HG03521 (cell line): ENCODE measurements at regions not wholly inside any gene's neighbourhood (a gene's known extent, or its start where the extent isn't known, plus 50 kb on each side); places are given as distances from the start of the nearest gene placed in this dataset.
"Not testable (repeated sequence)": the region's sequence is repeated elsewhere in the genome, so short reads cannot be mapped to it uniquely, and the experiment has no call there.

ENCODE experiments used
- ATAC-seq: cut with Tn5 transposase; IDR thresholded peaks from one replicate; pipeline ENCODE4 v1.9.1; 2021; ENCODE audit warnings: mild to moderate bottlenecking, moderate library complexity; ENCODE audit not compliant: unreplicated experiment

DNA sequence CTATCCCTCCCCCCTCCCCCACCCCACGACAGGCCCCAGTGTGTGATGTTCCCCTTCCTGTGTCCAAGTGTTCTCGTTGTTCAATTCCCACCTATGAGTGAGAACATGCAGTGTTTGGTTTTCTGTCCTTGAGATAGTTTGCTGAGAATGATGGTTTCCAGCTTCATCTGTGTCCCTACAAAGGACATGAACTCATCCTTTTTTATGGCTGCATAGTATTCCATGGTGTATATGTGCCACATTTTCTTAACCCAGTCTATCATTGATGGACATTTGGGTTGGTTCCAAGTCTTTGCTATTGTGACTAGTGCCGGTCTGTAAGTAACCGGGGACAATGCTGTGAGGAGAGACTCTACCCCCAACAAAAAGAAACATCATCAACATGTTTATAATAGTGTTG is 217.2 kb downstream of the SEC23IP start:
- ATAC-seq: not testable (repeated sequence)

- ATAC-seq: no peak
These were observed 217.7 kb downstream of the SEC23IP start for GRCh38 chr10:120110196-120110595.

GRCh38 chr10:120111628-120112027 is 219.1 kb downstream of the SEC23IP start:
- ATAC-seq: no peak

- ATAC-seq: no peak
These were observed 220.3 kb downstream of the SEC23IP start for GRCh38 chr10:120112809-120113208.

- ATAC-seq: no peak
These were observed 223.4 kb downstream of the SEC23IP start for GRCh38 chr10:120115959-120116358.

GRCh38 chr10:120121768-120122167 is 229.2 kb downstream of the SEC23IP start:
- ATAC-seq: no peak

- no peak for ATAC-seq
These were observed 238.7 kb downstream of the SEC23IP start for GRCh38 chr10:120131183-120131582.

DNA sequence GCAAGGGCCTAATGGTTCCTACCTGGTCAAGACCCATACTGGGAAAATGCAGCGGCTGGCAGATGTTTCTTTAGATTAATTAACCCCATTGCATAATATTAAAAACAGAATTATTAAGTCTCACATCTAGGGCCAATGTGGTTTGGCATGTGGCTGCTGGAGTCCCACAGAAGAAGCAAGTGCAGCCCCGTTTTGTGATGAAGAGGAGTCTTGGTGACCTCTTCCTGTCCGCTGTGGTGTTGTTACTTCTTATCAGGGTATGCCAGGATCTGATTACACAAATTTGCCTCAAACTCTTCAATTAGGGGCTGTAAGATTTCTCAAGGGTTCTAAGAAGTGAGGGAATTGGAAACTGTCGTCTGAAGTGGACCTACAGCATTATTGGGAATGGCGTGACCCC is 240.3 kb downstream of the SEC23IP start:
- ATAC-seq: no peak

DNA sequence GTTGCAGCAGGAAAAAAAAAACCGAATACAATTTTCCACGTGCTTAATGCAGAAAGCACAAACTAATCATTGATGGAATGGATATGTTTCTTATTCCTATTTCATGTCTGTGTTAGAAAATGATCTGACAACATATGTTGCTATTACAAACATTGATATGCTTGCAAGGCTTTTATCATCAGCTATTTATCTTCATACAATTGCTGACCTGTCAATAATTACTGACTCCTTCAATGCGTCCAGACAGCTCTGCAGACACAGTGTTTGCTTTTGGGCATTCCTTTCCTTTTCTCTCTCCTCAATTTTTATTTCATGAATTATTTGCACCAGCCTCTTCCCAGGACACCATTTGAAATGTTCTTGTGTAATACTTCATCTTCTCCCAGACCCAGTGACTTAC is 246.2 kb downstream of the SEC23IP start:
- ATAC-seq: no peak

DNA sequence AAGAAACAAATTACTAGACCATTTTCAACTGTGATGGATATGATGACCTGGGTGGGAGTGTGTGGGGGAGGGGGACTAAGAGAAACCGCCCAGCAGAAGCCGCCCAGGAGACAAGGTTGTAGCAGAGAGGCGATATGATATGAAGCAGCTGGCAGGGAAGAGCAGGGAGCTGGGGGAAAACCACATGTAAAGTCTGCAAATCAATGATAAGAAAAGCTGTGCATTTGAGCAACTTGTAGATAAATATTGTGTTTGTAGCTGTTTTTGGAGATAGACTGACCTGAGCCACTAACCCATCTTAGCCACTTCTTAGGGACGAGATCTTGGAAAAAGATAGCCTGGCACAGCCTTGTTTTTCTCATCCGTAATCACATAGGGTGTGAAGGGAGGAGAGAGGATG is 252.6 kb downstream of the SEC23IP start:
- ATAC-seq: no peak

- no peak for ATAC-seq
These were observed 264.2 kb downstream of the SEC23IP start for GRCh38 chr10:120156614-120157274.

GRCh38 chr10:120161111-120161510 is 268.6 kb downstream of the SEC23IP start:
- no peak for ATAC-seq

DNA sequence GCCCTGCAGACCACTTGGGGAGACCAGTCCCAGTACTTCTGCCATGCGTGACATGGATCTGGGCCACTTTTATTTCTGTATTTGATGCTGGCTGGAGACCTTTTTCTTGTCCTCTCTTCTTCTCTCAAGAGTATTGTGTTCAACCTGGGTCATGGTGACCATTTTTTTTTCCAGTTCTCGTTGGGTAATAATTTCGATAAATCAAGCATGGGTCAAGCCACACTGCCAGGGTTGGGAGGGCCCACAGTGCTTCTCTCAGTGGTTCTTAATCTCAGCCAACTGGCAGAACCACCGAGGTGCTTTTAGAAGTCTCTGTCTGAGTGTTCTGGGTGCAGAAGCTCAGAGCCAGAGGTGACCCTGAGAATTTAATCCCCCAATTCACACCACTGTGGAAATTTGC is 269.9 kb downstream of the SEC23IP start:
- no peak for ATAC-seq

- ATAC-seq: no peak
These were observed 279.8 kb downstream of the SEC23IP start for GRCh38 chr10:120172356-120172755.

DNA sequence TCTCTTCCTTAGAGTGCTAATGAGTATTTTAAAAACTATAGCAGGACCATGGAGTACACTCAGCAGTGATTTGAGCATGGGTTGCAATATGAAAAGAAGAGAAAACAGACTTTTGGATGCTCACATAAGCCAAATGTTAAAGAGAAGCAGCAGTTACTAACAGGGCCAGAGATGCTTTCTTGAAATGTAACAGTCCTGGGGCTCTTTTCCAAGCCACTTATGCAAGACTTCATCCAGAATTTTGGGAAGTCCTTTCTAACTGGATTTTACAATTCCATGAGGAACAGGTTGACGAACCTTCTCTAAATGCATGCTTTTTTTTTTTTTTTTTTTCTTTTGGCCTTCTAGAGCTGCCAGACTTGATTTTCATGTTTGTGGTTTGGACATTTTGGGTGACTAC is 282.0 kb downstream of the SEC23IP start:
- no peak for ATAC-seq

GRCh38 chr10:120177330-120177729 is 279.7 kb upstream of the PLPP4 start:
- ATAC-seq: no peak

GRCh38 chr10:120180160-120180559 is 276.9 kb upstream of the PLPP4 start:
- no peak for ATAC-seq

DNA sequence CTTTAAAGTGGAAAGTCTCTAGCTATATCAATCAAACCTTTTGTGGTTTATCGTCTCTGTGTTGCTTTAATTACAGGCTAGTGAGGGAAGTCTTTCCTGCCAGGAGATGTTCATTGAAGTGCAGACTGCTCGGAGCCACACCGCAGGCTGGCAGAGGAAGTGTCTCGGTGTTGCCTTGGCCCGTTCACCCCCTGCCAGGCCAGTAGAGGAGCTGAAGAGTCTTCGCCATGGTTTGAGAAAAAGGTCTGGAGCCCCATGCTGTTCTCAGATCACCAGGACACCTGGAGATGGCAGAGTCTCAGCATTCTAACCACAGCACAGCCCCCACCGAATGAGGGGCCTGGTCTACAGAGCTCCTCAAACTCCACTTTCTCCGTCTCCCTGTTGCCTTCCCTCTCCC is 275.9 kb upstream of the PLPP4 start:
- ATAC-seq: no peak

- no peak for ATAC-seq
These were observed 274.6 kb upstream of the PLPP4 start for GRCh38 chr10:120182431-120182830.

GRCh38 chr10:120183546-120183945 is 273.5 kb upstream of the PLPP4 start:
- ATAC-seq: no peak

DNA sequence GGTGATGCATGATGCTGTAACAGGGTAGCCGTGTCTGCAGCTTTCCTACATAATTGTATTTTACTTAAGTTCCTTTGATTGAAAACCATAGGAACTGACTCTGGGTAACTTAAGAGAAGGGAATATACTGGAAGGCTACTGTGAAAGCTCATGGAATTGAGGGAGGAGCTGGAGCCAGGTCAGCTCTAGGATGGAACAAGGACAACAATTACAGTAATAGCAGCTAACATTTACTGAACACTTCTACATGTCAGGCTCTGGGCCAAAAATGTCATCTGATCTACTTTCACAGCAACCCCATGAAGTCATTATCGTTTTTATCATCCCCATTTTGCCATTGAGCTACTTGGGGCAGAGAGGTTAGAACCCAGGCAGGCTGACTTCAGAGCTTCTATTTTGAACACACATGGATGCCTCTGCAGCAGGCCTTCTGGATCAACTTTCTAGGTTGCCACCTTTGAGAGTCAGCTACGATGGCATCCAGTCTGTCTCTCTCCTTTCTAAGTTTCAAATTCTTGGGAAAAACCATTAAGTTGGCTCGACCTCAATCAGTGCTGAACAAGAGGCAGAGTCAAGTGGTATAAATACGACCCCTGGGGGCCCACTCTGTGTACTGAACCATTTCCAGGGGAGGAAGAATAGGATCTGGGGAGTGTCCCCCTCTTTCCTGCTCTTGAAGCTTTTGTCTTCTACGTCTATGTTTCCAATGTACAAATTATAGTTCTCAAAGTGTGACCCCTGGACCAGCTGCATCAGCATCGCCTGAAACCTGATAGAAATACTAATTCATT is 272.3 kb upstream of the PLPP4 start:
- no peak for ATAC-seq

DNA sequence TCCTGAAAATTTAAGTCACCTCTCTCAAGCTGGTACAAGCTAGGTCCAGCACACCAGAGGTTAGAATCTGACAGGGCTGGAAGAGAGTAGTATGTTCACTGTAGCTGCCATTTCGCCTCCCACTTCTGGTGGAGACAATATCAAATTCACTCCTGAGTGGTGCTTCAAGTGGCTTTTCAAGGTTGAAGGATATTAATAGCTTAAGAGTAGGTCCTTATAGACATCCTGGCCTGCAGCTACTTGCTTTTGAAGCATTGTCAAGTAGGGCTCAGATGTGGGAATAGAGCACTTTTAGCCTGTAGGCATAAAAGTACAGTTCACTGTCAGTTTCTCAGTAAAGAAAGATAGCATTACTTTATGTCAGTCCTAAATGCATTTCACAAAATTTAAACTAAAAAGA is 270.5 kb upstream of the PLPP4 start:
- no peak for ATAC-seq

DNA sequence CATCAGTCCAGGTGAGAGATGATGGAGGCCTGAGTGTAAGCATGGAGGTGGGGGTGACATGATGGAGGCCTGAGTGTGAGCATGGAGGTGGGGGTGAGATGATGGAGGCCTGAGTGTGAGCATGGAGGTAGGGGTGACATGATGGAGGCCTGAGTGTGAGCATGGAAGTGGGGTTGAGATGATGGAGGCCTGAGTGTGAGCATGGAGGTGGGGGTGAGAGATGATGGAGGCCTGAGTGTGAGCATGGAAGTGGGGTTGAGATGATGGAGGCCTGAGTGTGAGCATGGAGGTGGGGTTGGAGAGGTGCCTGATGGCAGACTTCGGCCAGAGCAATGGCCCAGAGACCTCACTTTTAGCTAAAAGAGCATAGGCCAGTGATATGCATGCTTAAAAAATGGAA is 269.9 kb upstream of the PLPP4 start:
- not testable (repeated sequence) for ATAC-seq
